GM23338 (cell line): ENCODE measurements at regions not wholly inside any gene's neighbourhood (a gene's known extent, or its start where the extent isn't known, plus 50 kb on each side); places are given as distances from the start of the nearest gene placed in this dataset.

Experiments used
- ATAC-seq: fragments of 200-7000 bp; cut with Tn5 transposase; 3 replicates; pipeline ENCODE4 v1.9.1; 2020
- DNase-seq: peaks from one replicate; pipeline ENCODE4 v3.0.0-alpha.2; 2015; ENCODE audit warnings: low spot score
- H2AFZ ChIP-seq: fragments of 200-600 bp; sonication (generic); 2 replicates; pipeline ENCODE4 v1.8.0; 2016; ENCODE audit warnings: antibody characterized with exemption, mild to moderate bottlenecking, moderate library complexity
- H3F3A ChIP-seq: fragments of 200-600 bp; sonication (generic); replicated peaks from 2 replicates; pipeline ENCODE4 v1.8.0; 2017; ENCODE audit warnings: antibody characterized with exemption, mixed run types, low read depth
- H3K27ac ChIP-seq: fragments of 200-600 bp; sonication (generic); 2 replicates; pipeline ENCODE4 v1.6.1; 2016; ENCODE audit warnings: low read depth
- H3K27me3 ChIP-seq: fragments of 200-600 bp; sonication (generic); 2 replicates; pipeline ENCODE4 v1.8.0; 2016; ENCODE audit warnings: mild to moderate bottlenecking, mixed run types, moderate library complexity; ENCODE audit not compliant: insufficient read depth
- H3K36me3 ChIP-seq: fragments of 200-600 bp; sonication (generic); 2 replicates; pipeline ENCODE4 v1.8.0; 2016; ENCODE audit warnings: mild to moderate bottlenecking; ENCODE audit not compliant: insufficient read depth
- H3K4me1 ChIP-seq: fragments of 200-600 bp; sonication (generic); 2 replicates; pipeline ENCODE4 v1.8.0; 2016; ENCODE audit warnings: mild to moderate bottlenecking, moderate library complexity; ENCODE audit not compliant: insufficient read depth
- H3K4me2 ChIP-seq: fragments of 200-600 bp; sonication (generic); 2 replicates; pipeline ENCODE4 v1.7.1; 2017; ENCODE audit warnings: mixed run types
- H3K4me3 ChIP-seq: fragments of 200-600 bp; sonication (generic); 2 replicates; pipeline ENCODE4 v1.6.1; 2016; ENCODE audit warnings: mixed run types
- H3K79me2 ChIP-seq: fragments of 200-600 bp; sonication (generic); replicated peaks from 2 replicates; pipeline ENCODE4 v1.8.0; 2017; ENCODE audit warnings: mild to moderate bottlenecking; ENCODE audit not compliant: insufficient read depth
- H3K9me2 ChIP-seq: fragments of 200-600 bp; sonication (generic); 2 replicates; pipeline ENCODE4 v1.8.0; 2017; ENCODE audit not compliant: insufficient read depth
- H4K20me1 ChIP-seq: fragments of 200-600 bp; sonication (generic); replicated peaks from 2 replicates; pipeline ENCODE4 v1.8.0; 2017; ENCODE audit warnings: mild to moderate bottlenecking; ENCODE audit not compliant: insufficient read depth
- H3K27ac Mint-ChIP-seq: 2 replicates; pipeline ENCODE4 v1.8.0; 2020; ENCODE audit warnings: inconsistent platforms, mild to moderate bottlenecking, moderate library complexity, mixed read lengths
- H3K27me3 Mint-ChIP-seq: 3 replicates; pipeline ENCODE4 v1.8.0; 2022; ENCODE audit warnings: low read depth, mild to moderate bottlenecking, moderate library complexity, mixed read lengths, inconsistent platforms; ENCODE audit not compliant: insufficient read depth, poor library complexity
- H3K36me3 Mint-ChIP-seq: 3 replicates; pipeline ENCODE4 v1.8.0; 2021; ENCODE audit warnings: low read depth, mild to moderate bottlenecking, inconsistent platforms, moderate library complexity, mixed read lengths
- H3K4me1 Mint-ChIP-seq: 3 replicates; pipeline ENCODE4 v1.8.0; 2020; ENCODE audit warnings: mild to moderate bottlenecking, inconsistent platforms, mixed read lengths
- H3K4me3 Mint-ChIP-seq: 3 replicates; pipeline ENCODE4 v1.8.0; 2021; ENCODE audit warnings: moderate library complexity, mild to moderate bottlenecking, inconsistent platforms, mixed read lengths
- H3K9me3 Mint-ChIP-seq: 3 replicates; pipeline ENCODE4 v1.8.0; 2020; ENCODE audit warnings: moderate library complexity, mild to moderate bottlenecking, inconsistent platforms, mixed read lengths
- CREB1 ChIP-seq: fragments of 250-450 bp; sonication (Bioruptor Pico); IDR thresholded peaks from 2 replicates; pipeline ENCODE4 v1.5.0; 2020; ENCODE audit warnings: low read depth, mild to moderate bottlenecking, moderate library complexity
- EZH2phosphoT487 ChIP-seq: fragments of 200-600 bp; sonication (generic); IDR thresholded peaks from one replicate; pipeline ENCODE4 v1.8.1; 2018; ENCODE audit warnings: antibody characterized with exemption; ENCODE audit not compliant: unreplicated experiment
- JUNB ChIP-seq: IDR thresholded peaks from one replicate; pipeline ENCODE4 v1.6.1; 2016; ENCODE audit warnings: antibody characterized with exemption; ENCODE audit not compliant: unreplicated experiment
- NANOG ChIP-seq: IDR thresholded peaks from 2 replicates; pipeline ENCODE4 v1.6.1; 2016; ENCODE audit warnings: antibody characterized with exemption, borderline replicate concordance
- POLR2AphosphoS5 ChIP-seq: IDR thresholded peaks from 2 replicates; pipeline ENCODE4 v1.6.1; 2016; ENCODE audit warnings: antibody characterized with exemption, low read depth
- TF ChIP-seq, protein P1 (sequence below): IDR thresholded peaks from 2 replicates; pipeline ENCODE4 v1.6.1; 2016; ENCODE audit warnings: antibody characterized with exemption
- TF ChIP-seq, protein P2 (sequence below): fragments of 250-450 bp; sonication (Bioruptor Pico); IDR thresholded peaks from 2 replicates; pipeline ENCODE4 v1.5.0; 2020; ENCODE audit warnings: mild to moderate bottlenecking, moderate library complexity
- TF ChIP-seq, protein P3 (sequence below): IDR thresholded peaks from one replicate; pipeline ENCODE4 v1.6.1; 2018; ENCODE audit warnings: antibody characterized with exemption; ENCODE audit not compliant: unreplicated experiment

DNA sequence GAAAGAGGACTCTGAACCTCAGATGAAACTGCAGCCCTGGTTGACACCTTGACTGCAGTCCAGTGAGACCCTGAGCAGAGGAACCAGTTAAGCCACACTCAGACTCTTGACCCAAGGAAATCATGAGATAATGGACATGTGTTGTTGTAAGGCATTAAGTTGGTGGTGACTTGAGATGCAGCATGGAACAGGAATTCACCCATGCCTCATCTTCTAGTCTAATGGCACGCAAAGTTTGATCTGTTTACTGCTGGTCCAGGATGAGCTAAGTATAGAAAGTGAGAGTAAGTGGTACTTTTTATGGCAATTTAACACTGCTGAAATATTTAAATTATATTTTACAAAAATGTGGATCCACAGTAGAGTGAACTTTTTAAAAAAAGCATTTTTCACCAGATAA is 51.3 kb upstream of the LTBP1 start:
- no peaks in the 10 kb centered on the region for H3K79me2 ChIP-seq
- no peaks in the 10 kb centered on the region for H3F3A ChIP-seq
- no peak overlapping the region for H3K4me3 ChIP-seq
- H3K4me1 Mint-ChIP-seq, result 0 out of 3 replicates have a peak, but pooled peaks cover 2% of the 10 kb centered on the region
- H3K4me1 ChIP-seq, result peaks cover 7% of the 10 kb centered on the region; the same call in 1 of the 2 replicates
- no peaks in the 10 kb centered on the region for H3K27me3 ChIP-seq
- H3K27me3 Mint-ChIP-seq, result peaks cover 3% of the 10 kb centered on the region
- H3K27ac Mint-ChIP-seq, result no peak overlapping the region
- no peak for DNase-seq
- peaks cover 17% of the 10 kb centered on the region; the same call in 1 of the 2 replicates for H3K9me2 ChIP-seq
- ATAC-seq, result no peak
- H3K36me3 ChIP-seq, result no peaks in the 10 kb centered on the region
- no peak overlapping the region for H2AFZ ChIP-seq
- H4K20me1 ChIP-seq, result no peaks in the 10 kb centered on the region
- TF ChIP-seq, protein P1, sequence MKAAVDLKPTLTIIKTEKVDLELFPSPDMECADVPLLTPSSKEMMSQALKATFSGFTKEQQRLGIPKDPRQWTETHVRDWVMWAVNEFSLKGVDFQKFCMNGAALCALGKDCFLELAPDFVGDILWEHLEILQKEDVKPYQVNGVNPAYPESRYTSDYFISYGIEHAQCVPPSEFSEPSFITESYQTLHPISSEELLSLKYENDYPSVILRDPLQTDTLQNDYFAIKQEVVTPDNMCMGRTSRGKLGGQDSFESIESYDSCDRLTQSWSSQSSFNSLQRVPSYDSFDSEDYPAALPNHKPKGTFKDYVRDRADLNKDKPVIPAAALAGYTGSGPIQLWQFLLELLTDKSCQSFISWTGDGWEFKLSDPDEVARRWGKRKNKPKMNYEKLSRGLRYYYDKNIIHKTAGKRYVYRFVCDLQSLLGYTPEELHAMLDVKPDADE, result no peak
- no peak for TF ChIP-seq NANOG
- no peak for TF ChIP-seq POLR2AphosphoS5
- TF ChIP-seq CREB1, result no peak
- TF ChIP-seq EZH2phosphoT487, result no peak
- TF ChIP-seq, protein P2, sequence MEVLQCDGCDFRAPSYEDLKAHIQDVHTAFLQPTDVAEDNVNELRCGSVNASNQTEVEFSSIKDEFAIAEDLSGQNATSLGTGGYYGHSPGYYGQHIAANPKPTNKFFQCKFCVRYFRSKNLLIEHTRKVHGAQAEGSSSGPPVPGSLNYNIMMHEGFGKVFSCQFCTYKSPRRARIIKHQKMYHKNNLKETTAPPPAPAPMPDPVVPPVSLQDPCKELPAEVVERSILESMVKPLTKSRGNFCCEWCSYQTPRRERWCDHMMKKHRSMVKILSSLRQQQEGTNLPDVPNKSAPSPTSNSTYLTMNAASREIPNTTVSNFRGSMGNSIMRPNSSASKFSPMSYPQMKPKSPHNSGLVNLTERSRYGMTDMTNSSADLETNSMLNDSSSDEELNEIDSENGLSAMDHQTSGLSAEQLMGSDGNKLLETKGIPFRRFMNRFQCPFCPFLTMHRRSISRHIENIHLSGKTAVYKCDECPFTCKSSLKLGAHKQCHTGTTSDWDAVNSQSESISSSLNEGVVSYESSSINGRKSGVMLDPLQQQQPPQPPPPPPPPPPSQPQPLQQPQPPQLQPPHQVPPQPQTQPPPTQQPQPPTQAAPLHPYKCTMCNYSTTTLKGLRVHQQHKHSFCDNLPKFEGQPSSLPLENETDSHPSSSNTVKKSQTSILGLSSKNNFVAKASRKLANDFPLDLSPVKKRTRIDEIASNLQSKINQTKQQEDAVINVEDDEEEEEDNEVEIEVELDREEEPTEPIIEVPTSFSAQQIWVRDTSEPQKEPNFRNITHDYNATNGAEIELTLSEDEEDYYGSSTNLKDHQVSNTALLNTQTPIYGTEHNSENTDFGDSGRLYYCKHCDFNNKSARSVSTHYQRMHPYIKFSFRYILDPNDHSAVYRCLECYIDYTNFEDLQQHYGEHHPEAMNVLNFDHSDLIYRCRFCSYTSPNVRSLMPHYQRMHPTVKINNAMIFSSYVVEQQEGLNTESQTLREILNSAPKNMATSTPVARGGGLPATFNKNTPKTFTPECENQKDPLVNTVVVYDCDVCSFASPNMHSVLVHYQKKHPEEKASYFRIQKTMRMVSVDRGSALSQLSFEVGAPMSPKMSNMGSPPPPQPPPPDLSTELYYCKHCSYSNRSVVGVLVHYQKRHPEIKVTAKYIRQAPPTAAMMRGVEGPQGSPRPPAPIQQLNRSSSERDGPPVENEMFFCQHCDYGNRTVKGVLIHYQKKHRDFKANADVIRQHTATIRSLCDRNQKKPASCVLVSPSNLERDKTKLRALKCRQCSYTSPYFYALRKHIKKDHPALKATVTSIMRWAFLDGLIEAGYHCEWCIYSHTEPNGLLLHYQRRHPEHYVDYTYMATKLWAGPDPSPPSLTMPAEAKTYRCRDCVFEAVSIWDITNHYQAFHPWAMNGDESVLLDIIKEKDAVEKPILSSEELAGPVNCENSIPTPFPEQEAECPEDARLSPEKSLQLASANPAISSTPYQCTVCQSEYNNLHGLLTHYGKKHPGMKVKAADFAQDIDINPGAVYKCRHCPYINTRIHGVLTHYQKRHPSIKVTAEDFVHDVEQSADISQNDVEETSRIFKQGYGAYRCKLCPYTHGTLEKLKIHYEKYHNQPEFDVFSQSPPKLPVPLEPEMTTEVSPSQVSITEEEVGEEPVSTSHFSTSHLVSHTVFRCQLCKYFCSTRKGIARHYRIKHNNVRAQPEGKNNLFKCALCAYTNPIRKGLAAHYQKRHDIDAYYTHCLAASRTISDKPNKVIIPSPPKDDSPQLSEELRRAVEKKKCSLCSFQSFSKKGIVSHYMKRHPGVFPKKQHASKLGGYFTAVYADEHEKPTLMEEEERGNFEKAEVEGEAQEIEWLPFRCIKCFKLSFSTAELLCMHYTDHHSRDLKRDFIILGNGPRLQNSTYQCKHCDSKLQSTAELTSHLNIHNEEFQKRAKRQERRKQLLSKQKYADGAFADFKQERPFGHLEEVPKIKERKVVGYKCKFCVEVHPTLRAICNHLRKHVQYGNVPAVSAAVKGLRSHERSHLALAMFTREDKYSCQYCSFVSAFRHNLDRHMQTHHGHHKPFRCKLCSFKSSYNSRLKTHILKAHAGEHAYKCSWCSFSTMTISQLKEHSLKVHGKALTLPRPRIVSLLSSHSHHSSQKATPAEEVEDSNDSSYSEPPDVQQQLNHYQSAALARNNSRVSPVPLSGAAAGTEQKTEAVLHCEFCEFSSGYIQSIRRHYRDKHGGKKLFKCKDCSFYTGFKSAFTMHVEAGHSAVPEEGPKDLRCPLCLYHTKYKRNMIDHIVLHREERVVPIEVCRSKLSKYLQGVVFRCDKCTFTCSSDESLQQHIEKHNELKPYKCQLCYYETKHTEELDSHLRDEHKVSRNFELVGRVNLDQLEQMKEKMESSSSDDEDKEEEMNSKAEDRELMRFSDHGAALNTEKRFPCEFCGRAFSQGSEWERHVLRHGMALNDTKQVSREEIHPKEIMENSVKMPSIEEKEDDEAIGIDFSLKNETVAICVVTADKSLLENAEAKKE (CRISPR knock-in tag), result no peak
- TF ChIP-seq, protein P3, sequence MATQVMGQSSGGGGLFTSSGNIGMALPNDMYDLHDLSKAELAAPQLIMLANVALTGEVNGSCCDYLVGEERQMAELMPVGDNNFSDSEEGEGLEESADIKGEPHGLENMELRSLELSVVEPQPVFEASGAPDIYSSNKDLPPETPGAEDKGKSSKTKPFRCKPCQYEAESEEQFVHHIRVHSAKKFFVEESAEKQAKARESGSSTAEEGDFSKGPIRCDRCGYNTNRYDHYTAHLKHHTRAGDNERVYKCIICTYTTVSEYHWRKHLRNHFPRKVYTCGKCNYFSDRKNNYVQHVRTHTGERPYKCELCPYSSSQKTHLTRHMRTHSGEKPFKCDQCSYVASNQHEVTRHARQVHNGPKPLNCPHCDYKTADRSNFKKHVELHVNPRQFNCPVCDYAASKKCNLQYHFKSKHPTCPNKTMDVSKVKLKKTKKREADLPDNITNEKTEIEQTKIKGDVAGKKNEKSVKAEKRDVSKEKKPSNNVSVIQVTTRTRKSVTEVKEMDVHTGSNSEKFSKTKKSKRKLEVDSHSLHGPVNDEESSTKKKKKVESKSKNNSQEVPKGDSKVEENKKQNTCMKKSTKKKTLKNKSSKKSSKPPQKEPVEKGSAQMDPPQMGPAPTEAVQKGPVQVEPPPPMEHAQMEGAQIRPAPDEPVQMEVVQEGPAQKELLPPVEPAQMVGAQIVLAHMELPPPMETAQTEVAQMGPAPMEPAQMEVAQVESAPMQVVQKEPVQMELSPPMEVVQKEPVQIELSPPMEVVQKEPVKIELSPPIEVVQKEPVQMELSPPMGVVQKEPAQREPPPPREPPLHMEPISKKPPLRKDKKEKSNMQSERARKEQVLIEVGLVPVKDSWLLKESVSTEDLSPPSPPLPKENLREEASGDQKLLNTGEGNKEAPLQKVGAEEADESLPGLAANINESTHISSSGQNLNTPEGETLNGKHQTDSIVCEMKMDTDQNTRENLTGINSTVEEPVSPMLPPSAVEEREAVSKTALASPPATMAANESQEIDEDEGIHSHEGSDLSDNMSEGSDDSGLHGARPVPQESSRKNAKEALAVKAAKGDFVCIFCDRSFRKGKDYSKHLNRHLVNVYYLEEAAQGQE, result no peak
- no peak for TF ChIP-seq JUNB
- no peak overlapping the region for H3K4me3 Mint-ChIP-seq
- no peak overlapping the region for H3K4me2 ChIP-seq
- no peak overlapping the region for H3K27ac ChIP-seq
- no peaks in the 10 kb centered on the region; the same call in 1 of the 3 replicates for H3K9me3 Mint-ChIP-seq
- no peaks in the 10 kb centered on the region for H3K36me3 Mint-ChIP-seq
